ENCODE measurements at regions not wholly inside any gene's neighbourhood (a gene's known extent, or its start where the extent isn't known, plus 50 kb on each side); places are given as distances from the start of the nearest gene placed in this dataset.

GRCh38 chr15:69930754-69931153 is 167.0 kb downstream of the TLE3 start:
- H3K9me3 ChIP-seq (ENCODE audit: control insufficient read depth, low read length): no peaks in the 10 kb centered on the region
- H3K4me3 ChIP-seq (ENCODE audit: insufficient read depth, low read depth, low read length, poor library complexity, severe bottlenecking): no peak overlapping the region
- H3K36me3 ChIP-seq (ENCODE audit: control insufficient read depth, insufficient read depth, low read length): no peaks in the 10 kb centered on the region
- H3K27ac ChIP-seq (ENCODE audit: insufficient read depth, low read length, poor library complexity, severe bottlenecking): no peak overlapping the region
- H3K4me1 ChIP-seq (ENCODE audit: control insufficient read depth, insufficient read depth, low read length, poor library complexity, severe bottlenecking): no peaks in the 10 kb centered on the region
- no peaks in the 10 kb centered on the region for H3K27me3 ChIP-seq (replicated peaks; ENCODE audit: control insufficient read depth, insufficient read depth, low read length, poor library complexity, severe bottlenecking)
- DNase-seq: no peak

- Histone ChIP-seq H3K4me3 (ENCODE audit: insufficient read depth, low read depth, low read length, poor library complexity, severe bottlenecking) (no peak overlapping the region), H3K27me3 (replicated peaks; ENCODE audit: control insufficient read depth, insufficient read depth, low read length, poor library complexity, severe bottlenecking) (no peaks in the 10 kb centered on the region), H3K9me3 (ENCODE audit: control insufficient read depth, low read length) (no peaks in the 10 kb centered on the region), H3K27ac (ENCODE audit: insufficient read depth, low read length, poor library complexity, severe bottlenecking) (no peak overlapping the region), H3K36me3 (ENCODE audit: control insufficient read depth, insufficient read depth, low read length) (no peaks in the 10 kb centered on the region), H3K4me1 (ENCODE audit: control insufficient read depth, insufficient read depth, low read length, poor library complexity, severe bottlenecking) (no peaks in the 10 kb centered on the region)
- DNase-seq: no peak
Observed at GRCh38 chr15:69931156-69931555, 166.6 kb downstream of the TLE3 start.

GRCh38 chr15:69934607-69935006 is 163.1 kb downstream of the TLE3 start:
- Histone ChIP-seq H3K4me1 (ENCODE audit: control insufficient read depth, insufficient read depth, low read length, poor library complexity, severe bottlenecking) (no peaks in the 10 kb centered on the region), H3K9me3 (ENCODE audit: control insufficient read depth, low read length) (no peaks in the 10 kb centered on the region), H3K27ac (ENCODE audit: insufficient read depth, low read length, poor library complexity, severe bottlenecking) (no peak overlapping the region), H3K36me3 (ENCODE audit: control insufficient read depth, insufficient read depth, low read length) (no peaks in the 10 kb centered on the region), H3K4me3 (ENCODE audit: insufficient read depth, low read depth, low read length, poor library complexity, severe bottlenecking) (no peak overlapping the region), H3K27me3 (replicated peaks; ENCODE audit: control insufficient read depth, insufficient read depth, low read length, poor library complexity, severe bottlenecking) (no peaks in the 10 kb centered on the region)
- DNase-seq: no peak

GRCh38 chr15:69939513-69940440 is 157.9 kb downstream of the TLE3 start:
- Histone ChIP-seq H3K27ac (ENCODE audit: insufficient read depth, low read length, poor library complexity, severe bottlenecking) (no peak overlapping the region), H3K4me3 (ENCODE audit: insufficient read depth, low read depth, low read length, poor library complexity, severe bottlenecking) (no peak overlapping the region), H3K36me3 (ENCODE audit: control insufficient read depth, insufficient read depth, low read length) (no peaks in the 10 kb centered on the region), H3K27me3 (replicated peaks; ENCODE audit: control insufficient read depth, insufficient read depth, low read length, poor library complexity, severe bottlenecking) (no peaks in the 10 kb centered on the region), H3K4me1 (ENCODE audit: control insufficient read depth, insufficient read depth, low read length, poor library complexity, severe bottlenecking) (no peaks in the 10 kb centered on the region), H3K9me3 (ENCODE audit: control insufficient read depth, low read length) (no peaks in the 10 kb centered on the region)
- no peak for DNase-seq

- DNase-seq: no peak
- H3K4me1 ChIP-seq (ENCODE audit: control insufficient read depth, insufficient read depth, low read length, poor library complexity, severe bottlenecking): no peaks in the 10 kb centered on the region
- no peaks in the 10 kb centered on the region for H3K27me3 ChIP-seq (replicated peaks; ENCODE audit: control insufficient read depth, insufficient read depth, low read length, poor library complexity, severe bottlenecking)
- H3K9me3 ChIP-seq (ENCODE audit: control insufficient read depth, low read length): no peaks in the 10 kb centered on the region
- H3K36me3 ChIP-seq (ENCODE audit: control insufficient read depth, insufficient read depth, low read length): no peaks in the 10 kb centered on the region
- no peak overlapping the region for H3K4me3 ChIP-seq (ENCODE audit: insufficient read depth, low read depth, low read length, poor library complexity, severe bottlenecking)
- H3K27ac ChIP-seq (ENCODE audit: insufficient read depth, low read length, poor library complexity, severe bottlenecking): no peak overlapping the region
Observed at GRCh38 chr15:69940441-69941300, 157.0 kb downstream of the TLE3 start.

GRCh38 chr15:69941301-69941605 is 156.5 kb downstream of the TLE3 start:
- DNase-seq: no peak
- no peak overlapping the region for H3K4me3 ChIP-seq (ENCODE audit: insufficient read depth, low read depth, low read length, poor library complexity, severe bottlenecking)
- no peaks in the 10 kb centered on the region for H3K4me1 ChIP-seq (ENCODE audit: control insufficient read depth, insufficient read depth, low read length, poor library complexity, severe bottlenecking)
- no peak overlapping the region for H3K27ac ChIP-seq (ENCODE audit: insufficient read depth, low read length, poor library complexity, severe bottlenecking)
- no peaks in the 10 kb centered on the region for H3K9me3 ChIP-seq (ENCODE audit: control insufficient read depth, low read length)
- H3K27me3 ChIP-seq (replicated peaks; ENCODE audit: control insufficient read depth, insufficient read depth, low read length, poor library complexity, severe bottlenecking): no peaks in the 10 kb centered on the region
- no peaks in the 10 kb centered on the region for H3K36me3 ChIP-seq (ENCODE audit: control insufficient read depth, insufficient read depth, low read length)

GRCh38 chr15:69941706-69942495 is 155.8 kb downstream of the TLE3 start:
- Histone ChIP-seq H3K36me3 (ENCODE audit: control insufficient read depth, insufficient read depth, low read length) (no peaks in the 10 kb centered on the region), H3K4me1 (ENCODE audit: control insufficient read depth, insufficient read depth, low read length, poor library complexity, severe bottlenecking) (no peaks in the 10 kb centered on the region), H3K27ac (ENCODE audit: insufficient read depth, low read length, poor library complexity, severe bottlenecking) (no peak overlapping the region), H3K4me3 (ENCODE audit: insufficient read depth, low read depth, low read length, poor library complexity, severe bottlenecking) (no peak overlapping the region), H3K27me3 (replicated peaks; ENCODE audit: control insufficient read depth, insufficient read depth, low read length, poor library complexity, severe bottlenecking) (no peaks in the 10 kb centered on the region), H3K9me3 (ENCODE audit: control insufficient read depth, low read length) (no peaks in the 10 kb centered on the region)
- DNase-seq: no peak

GRCh38 chr15:69943637-69944036 is 154.1 kb downstream of the TLE3 start:
- Histone ChIP-seq H3K4me1 (ENCODE audit: control insufficient read depth, insufficient read depth, low read length, poor library complexity, severe bottlenecking) (no peaks in the 10 kb centered on the region), H3K4me3 (ENCODE audit: insufficient read depth, low read depth, low read length, poor library complexity, severe bottlenecking) (no peak overlapping the region), H3K36me3 (ENCODE audit: control insufficient read depth, insufficient read depth, low read length) (no peaks in the 10 kb centered on the region), H3K27me3 (replicated peaks; ENCODE audit: control insufficient read depth, insufficient read depth, low read length, poor library complexity, severe bottlenecking) (no peaks in the 10 kb centered on the region), H3K9me3 (ENCODE audit: control insufficient read depth, low read length) (no peaks in the 10 kb centered on the region), H3K27ac (ENCODE audit: insufficient read depth, low read length, poor library complexity, severe bottlenecking) (no peak overlapping the region)
- DNase-seq: no peak

GRCh38 chr15:69945729-69946128 is 152.0 kb downstream of the TLE3 start:
- Histone ChIP-seq H3K4me1 (ENCODE audit: control insufficient read depth, insufficient read depth, low read length, poor library complexity, severe bottlenecking) (no peaks in the 10 kb centered on the region), H3K9me3 (ENCODE audit: control insufficient read depth, low read length) (no peaks in the 10 kb centered on the region), H3K27me3 (replicated peaks; ENCODE audit: control insufficient read depth, insufficient read depth, low read length, poor library complexity, severe bottlenecking) (no peaks in the 10 kb centered on the region), H3K36me3 (ENCODE audit: control insufficient read depth, insufficient read depth, low read length) (no peaks in the 10 kb centered on the region), H3K4me3 (ENCODE audit: insufficient read depth, low read depth, low read length, poor library complexity, severe bottlenecking) (no peak overlapping the region), H3K27ac (ENCODE audit: insufficient read depth, low read length, poor library complexity, severe bottlenecking) (no peak overlapping the region)
- DNase-seq: no peak
